BE2C (cell line): ENCODE measurements at regions not wholly inside any gene's neighbourhood (a gene's known extent, or its start where the extent isn't known, plus 50 kb on each side); places are given as distances from the start of the nearest gene placed in this dataset.

Experiments
- DNase-seq: peaks from one replicate; pipeline ENCODE4 v3.0.0-alpha.2; 2020
- H3K27me3 ChIP-seq: fragments of 250-450 bp; sonication (Bioruptor Pico); 2 replicates; pipeline ENCODE4 v1.5.1; 2020; ENCODE audit warnings: mild to moderate bottlenecking
- H3K36me3 ChIP-seq: fragments of 250-450 bp; sonication (Bioruptor Pico); 2 replicates; pipeline ENCODE4 v1.5.1; 2020; ENCODE audit warnings: mild to moderate bottlenecking
- H3K4me1 ChIP-seq: fragments of 250-450 bp; sonication (Bioruptor Pico); 2 replicates; pipeline ENCODE4 v1.5.1; 2020
- H3K4me3 ChIP-seq: 2 replicates; pipeline ENCODE4 v1.5.1; 2011; ENCODE audit warnings: low read depth, low read length
- H3K9me3 ChIP-seq: fragments of 250-450 bp; sonication (Bioruptor Pico); 2 replicates; pipeline ENCODE4 v1.5.1; 2020
- TF ChIP-seq, protein P1 (sequence below): IDR thresholded peaks from 2 replicates; pipeline ENCODE4 v1.5.1; 2012; ENCODE audit warnings: mild to moderate bottlenecking, low read depth, low read length

GRCh38 chr11:44402466-44403075, 92.6 kb upstream of the ALX4 start:
- H3K4me3 ChIP-seq = no peak overlapping the region
- H3K9me3 ChIP-seq = no peaks in the 10 kb centered on the region
- TF ChIP-seq, protein P1, sequence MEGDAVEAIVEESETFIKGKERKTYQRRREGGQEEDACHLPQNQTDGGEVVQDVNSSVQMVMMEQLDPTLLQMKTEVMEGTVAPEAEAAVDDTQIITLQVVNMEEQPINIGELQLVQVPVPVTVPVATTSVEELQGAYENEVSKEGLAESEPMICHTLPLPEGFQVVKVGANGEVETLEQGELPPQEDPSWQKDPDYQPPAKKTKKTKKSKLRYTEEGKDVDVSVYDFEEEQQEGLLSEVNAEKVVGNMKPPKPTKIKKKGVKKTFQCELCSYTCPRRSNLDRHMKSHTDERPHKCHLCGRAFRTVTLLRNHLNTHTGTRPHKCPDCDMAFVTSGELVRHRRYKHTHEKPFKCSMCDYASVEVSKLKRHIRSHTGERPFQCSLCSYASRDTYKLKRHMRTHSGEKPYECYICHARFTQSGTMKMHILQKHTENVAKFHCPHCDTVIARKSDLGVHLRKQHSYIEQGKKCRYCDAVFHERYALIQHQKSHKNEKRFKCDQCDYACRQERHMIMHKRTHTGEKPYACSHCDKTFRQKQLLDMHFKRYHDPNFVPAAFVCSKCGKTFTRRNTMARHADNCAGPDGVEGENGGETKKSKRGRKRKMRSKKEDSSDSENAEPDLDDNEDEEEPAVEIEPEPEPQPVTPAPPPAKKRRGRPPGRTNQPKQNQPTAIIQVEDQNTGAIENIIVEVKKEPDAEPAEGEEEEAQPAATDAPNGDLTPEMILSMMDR = no peak
- no peaks in the 10 kb centered on the region for H3K36me3 ChIP-seq
- no peak for DNase-seq
- H3K27me3 ChIP-seq = no peaks in the 10 kb centered on the region
- H3K4me1 ChIP-seq = no peaks in the 10 kb centered on the region

DNA sequence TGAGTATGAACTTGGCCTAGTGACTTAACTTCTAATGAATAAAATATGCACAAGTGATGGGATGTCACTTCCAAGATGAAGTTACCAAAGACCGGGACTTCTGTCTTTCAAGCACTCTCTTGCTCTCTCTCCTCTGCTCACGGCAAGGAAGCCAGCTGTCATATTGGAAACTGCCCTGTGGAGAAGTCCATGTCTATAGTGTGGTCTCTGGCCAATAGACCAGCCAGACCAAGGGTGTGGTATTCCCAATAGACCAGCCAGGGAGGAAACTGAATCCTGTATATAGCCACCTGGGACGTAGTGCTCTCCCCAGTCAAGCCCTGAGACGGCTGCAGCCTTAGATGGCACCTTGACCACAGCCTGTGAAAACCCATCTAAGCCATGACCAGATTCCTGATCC, 93.2 kb upstream of the ALX4 start:
- no peaks in the 10 kb centered on the region for H3K36me3 ChIP-seq
- DNase-seq = no peak
- no peaks in the 10 kb centered on the region for H3K27me3 ChIP-seq
- no peaks in the 10 kb centered on the region for H3K4me1 ChIP-seq
- TF ChIP-seq, protein P1 = no peak
- H3K4me3 ChIP-seq = no peak overlapping the region
- H3K9me3 ChIP-seq = no peaks in the 10 kb centered on the region

DNA sequence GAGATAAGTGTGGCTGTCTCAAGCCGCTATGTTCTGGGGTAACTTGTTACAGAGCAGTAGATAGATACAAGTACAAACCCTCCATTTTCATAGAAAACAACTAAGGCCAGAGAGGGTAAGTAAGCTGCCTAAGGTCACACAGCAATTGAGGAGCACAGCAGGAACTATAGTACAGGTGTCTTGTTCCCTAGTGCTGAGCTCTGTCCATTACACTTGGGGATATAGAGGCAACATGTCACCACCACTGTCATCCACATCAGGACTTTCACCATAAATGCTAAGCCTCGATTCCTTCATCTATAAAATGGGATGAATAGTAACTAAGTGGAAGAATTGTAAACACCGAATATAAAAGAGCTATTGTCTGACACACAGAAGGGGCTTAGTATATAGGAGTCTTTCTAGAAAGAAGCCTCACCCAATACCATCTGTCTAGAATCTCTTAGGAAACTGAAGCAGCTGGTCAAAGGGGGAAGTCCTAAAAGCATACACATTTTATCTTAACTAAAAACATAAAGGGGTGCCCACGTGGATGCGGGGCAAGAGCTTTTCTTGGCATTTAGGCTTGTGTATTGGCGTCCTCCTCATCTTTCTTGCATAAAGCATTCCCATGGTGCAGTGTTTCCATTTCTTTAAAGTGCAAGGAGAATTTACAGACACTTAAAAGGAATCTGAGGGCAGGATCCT, 93.8 kb upstream of the ALX4 start:
- Histone ChIP-seq H3K9me3 (no peaks in the 10 kb centered on the region), H3K4me1 (no peaks in the 10 kb centered on the region), H3K4me3 (no peak overlapping the region), H3K27me3 (no peaks in the 10 kb centered on the region), H3K36me3 (no peaks in the 10 kb centered on the region)
- TF ChIP-seq, protein P1 = no peak
- no peak for DNase-seq

GRCh38 chr11:44404301-44404700, 94.4 kb upstream of the ALX4 start:
- no peak overlapping the region for H3K4me3 ChIP-seq
- TF ChIP-seq, protein P1 = no peak
- H3K36me3 ChIP-seq = no peaks in the 10 kb centered on the region
- DNase-seq = no peak
- no peaks in the 10 kb centered on the region for H3K9me3 ChIP-seq
- no peaks in the 10 kb centered on the region for H3K27me3 ChIP-seq
- H3K4me1 ChIP-seq = no peaks in the 10 kb centered on the region

GRCh38 chr11:44404736-44405395, 94.9 kb upstream of the ALX4 start:
- H3K27me3 ChIP-seq = no peaks in the 10 kb centered on the region
- H3K4me1 ChIP-seq = no peaks in the 10 kb centered on the region
- no peaks in the 10 kb centered on the region for H3K36me3 ChIP-seq
- DNase-seq = no peak
- no peak overlapping the region for H3K4me3 ChIP-seq
- H3K9me3 ChIP-seq = no peaks in the 10 kb centered on the region
- TF ChIP-seq, protein P1 = no peak
